Mesendoderm (in vitro differentiated cells): ENCODE measurements at regions not wholly inside any gene's neighbourhood (a gene's known extent, or its start where the extent isn't known, plus 50 kb on each side); places are given as distances from the start of the nearest gene placed in this dataset.

Experiments used
- DNase-seq: peaks from one replicate; pipeline ENCODE4 v3.0.0; 2013
- H2AK5ac ChIP-seq: 2 replicates; pipeline ENCODE4 v1.6.1; 2013; ENCODE audit warnings: low read length, inconsistent platforms
- H2BK120ac ChIP-seq: 2 replicates; pipeline ENCODE4 v1.6.1; 2013; ENCODE audit warnings: low read depth, mild to moderate bottlenecking, low read length, moderate library complexity, mixed read lengths
- H2BK15ac ChIP-seq: replicated peaks from 2 replicates; pipeline ENCODE4 v1.6.1; 2013; ENCODE audit warnings: low read depth, mild to moderate bottlenecking, moderate library complexity
- H2BK5ac ChIP-seq: 2 replicates; pipeline ENCODE4 v1.6.1; 2013; ENCODE audit warnings: low read length, inconsistent platforms
- H3K18ac ChIP-seq: 2 replicates; pipeline ENCODE4 v1.6.1; 2013; ENCODE audit warnings: mild to moderate bottlenecking, low read length, mixed read lengths
- H3K23ac ChIP-seq: one replicate; pipeline ENCODE4 v1.6.1; 2013; ENCODE audit warnings: low read length
- H3K27ac ChIP-seq: 2 replicates; pipeline ENCODE4 v1.5.1; 2013; ENCODE audit warnings: low read depth, mild to moderate bottlenecking, inconsistent platforms, low read length, moderate library complexity
- H3K27me3 ChIP-seq: 2 replicates; pipeline ENCODE4 v1.6.1; 2013; ENCODE audit warnings: low read length, control low read depth, mild to moderate bottlenecking, inconsistent platforms; ENCODE audit not compliant: insufficient read depth, poor library complexity
- H3K36me3 ChIP-seq: 2 replicates; pipeline ENCODE4 v1.6.1; 2013; ENCODE audit warnings: low read length, inconsistent platforms; ENCODE audit not compliant: control insufficient read depth, insufficient read depth
- H3K4ac ChIP-seq: one replicate; pipeline ENCODE4 v1.6.1; 2013; ENCODE audit warnings: low read depth, mild to moderate bottlenecking, low read length, moderate library complexity
- H3K4me1 ChIP-seq: 2 replicates; pipeline ENCODE4 v1.6.1; 2013; ENCODE audit warnings: low read depth, low read length, inconsistent platforms; ENCODE audit not compliant: control insufficient read depth
- H3K4me2 ChIP-seq: 2 replicates; pipeline ENCODE4 v1.6.1; 2013; ENCODE audit warnings: low read length
- H3K4me3 ChIP-seq: 2 replicates; pipeline ENCODE4 v1.5.1; 2013; ENCODE audit warnings: mild to moderate bottlenecking, low read length
- H3K56ac ChIP-seq: one replicate; pipeline ENCODE4 v1.6.1; 2013; ENCODE audit warnings: low read length
- H3K79me1 ChIP-seq: 2 replicates; pipeline ENCODE4 v1.6.1; 2013; ENCODE audit warnings: low read length, inconsistent platforms
- H3K79me2 ChIP-seq: 2 replicates; pipeline ENCODE4 v1.6.1; 2013; ENCODE audit warnings: mild to moderate bottlenecking, low read length; ENCODE audit not compliant: control insufficient read depth, insufficient read depth
- H3K9ac ChIP-seq: 2 replicates; pipeline ENCODE4 v1.6.1; 2013; ENCODE audit warnings: low read length, inconsistent platforms
- H4K5ac ChIP-seq: one replicate; pipeline ENCODE4 v1.6.1; 2013; ENCODE audit warnings: low read length
- H4K8ac ChIP-seq: one replicate; pipeline ENCODE4 v1.6.1; 2013; ENCODE audit warnings: low read depth, mild to moderate bottlenecking, control low read depth, low read length, moderate library complexity
- WGBS: extraction: QIAGEN DNeasy Blood & Tissue Kit; methylation state at CpG from one replicate; pipeline ENCODE4 v1.1.7; 2013; ENCODE audit warnings: low lambda C conversion rate, missing lambda C conversion rate; ENCODE audit not compliant: insufficient coverage; ENCODE audit errors: extremely low coverage; 5-methylcytosine and 5-hydroxymethylcytosine counted together

- Histone ChIP-seq H4K5ac (no peak overlapping the region), H2BK5ac (no peak overlapping the region), H2BK15ac (no peak overlapping the region), H3K79me1 (no peaks in the 10 kb centered on the region), H3K4ac (no peak overlapping the region), H2BK120ac (no peak overlapping the region), H3K27ac (no peak overlapping the region), H3K27me3 (no peaks in the 10 kb centered on the region), H3K56ac (no peak overlapping the region), H2AK5ac (no peak overlapping the region), H3K79me2 (no peaks in the 10 kb centered on the region), H3K9ac (no peak overlapping the region), H4K8ac (no peak overlapping the region), H3K23ac (no peak overlapping the region), H3K4me2 (no peak overlapping the region), H3K18ac (no peak overlapping the region), H3K4me1 (no peaks in the 10 kb centered on the region), H3K36me3 (no peaks in the 10 kb centered on the region), H3K4me3 (no peak overlapping the region)
- peak; percentile 28 for DNase-seq
- WGBS = no CpG with 5 or more reads among the region's 2 CpGs
Measured at GRCh38 chr4:74608151-74608949, 163.4 kb downstream of the AREG start.

- no peak overlapping the region for H2AK5ac ChIP-seq
- H3K27me3 ChIP-seq = no peaks in the 10 kb centered on the region
- DNase-seq = no peak
- no peak overlapping the region for H3K4me2 ChIP-seq
- no peak overlapping the region for H3K27ac ChIP-seq
- H4K8ac ChIP-seq = no peak overlapping the region
- no peak overlapping the region for H4K5ac ChIP-seq
- H2BK15ac ChIP-seq = no peak overlapping the region
- no peak overlapping the region for H3K4ac ChIP-seq
- no peak overlapping the region for H3K4me3 ChIP-seq
- no peak overlapping the region for H3K9ac ChIP-seq
- H2BK120ac ChIP-seq = no peak overlapping the region
- no peaks in the 10 kb centered on the region for H3K79me2 ChIP-seq
- no peak overlapping the region for H3K23ac ChIP-seq
- H3K4me1 ChIP-seq = no peaks in the 10 kb centered on the region
- H2BK5ac ChIP-seq = no peak overlapping the region
- no peaks in the 10 kb centered on the region for H3K36me3 ChIP-seq
- no peak overlapping the region for H3K18ac ChIP-seq
- no CpG with 5 or more reads among the region's 2 CpGs for WGBS
- H3K79me1 ChIP-seq = no peaks in the 10 kb centered on the region
- no peak overlapping the region for H3K56ac ChIP-seq
Measured at GRCh38 chr4:74610491-74610890, 165.6 kb downstream of the AREG start.

- no peak overlapping the region for H2BK120ac ChIP-seq
- WGBS = no CpG with 5 or more reads among the region's 2 CpGs
Measured at GRCh38 chr4:74612837-74613236, 167.9 kb downstream of the AREG start.

DNA sequence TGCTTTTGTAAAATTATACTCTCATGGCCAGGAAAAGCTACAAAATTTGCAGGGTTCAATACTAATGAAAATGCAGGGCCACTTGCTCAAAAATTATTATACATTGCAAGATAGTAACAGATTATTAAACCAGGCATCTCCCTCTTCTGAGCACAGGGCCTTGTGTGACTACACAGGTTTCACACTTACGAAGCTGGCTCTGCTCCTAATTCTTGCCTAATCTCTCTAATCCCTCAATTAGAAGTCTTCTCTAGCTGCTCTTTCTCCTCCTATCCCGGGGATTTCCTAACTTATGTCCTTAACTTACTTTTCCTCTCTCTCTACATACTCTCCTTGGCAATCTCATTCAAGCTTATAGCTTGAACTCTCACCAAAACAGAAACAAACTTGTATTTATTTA is 168.3 kb downstream of the AREG start:
- no peak overlapping the region for H2BK5ac ChIP-seq
- no peak overlapping the region for H4K8ac ChIP-seq
- H3K27ac ChIP-seq = no peak overlapping the region
- no peak overlapping the region for H3K23ac ChIP-seq
- no peak overlapping the region for H3K4me3 ChIP-seq
- H3K27me3 ChIP-seq = no peaks in the 10 kb centered on the region
- no peaks in the 10 kb centered on the region for H3K79me1 ChIP-seq
- no peak overlapping the region for H2BK15ac ChIP-seq
- no peak overlapping the region for H3K9ac ChIP-seq
- no peak overlapping the region for H3K4ac ChIP-seq
- H2AK5ac ChIP-seq = no peak overlapping the region
- H3K36me3 ChIP-seq = no peaks in the 10 kb centered on the region
- H3K4me1 ChIP-seq = no peaks in the 10 kb centered on the region
- no CpG with 5 or more reads among the region's 2 CpGs for WGBS
- no peak overlapping the region for H3K4me2 ChIP-seq
- DNase-seq = peak; percentile 10
- H3K18ac ChIP-seq = no peak overlapping the region
- H3K79me2 ChIP-seq = no peaks in the 10 kb centered on the region
- H2BK120ac ChIP-seq = no peak overlapping the region
- no peak overlapping the region for H4K5ac ChIP-seq
- no peak overlapping the region for H3K56ac ChIP-seq

More at GRCh38 chr4:74612837-74613236, 167.9 kb downstream of the AREG start:
- no peak overlapping the region for H2AK5ac ChIP-seq
- H3K4me2 ChIP-seq = no peak overlapping the region
- H3K18ac ChIP-seq = no peak overlapping the region
- no peak overlapping the region for H3K23ac ChIP-seq
- H3K56ac ChIP-seq = no peak overlapping the region
- H3K9ac ChIP-seq = no peak overlapping the region
- no peak overlapping the region for H4K5ac ChIP-seq
- H3K4me3 ChIP-seq = no peak overlapping the region
- H2BK5ac ChIP-seq = no peak overlapping the region
- DNase-seq = no peak
- H3K4me1 ChIP-seq = no peaks in the 10 kb centered on the region
- no peaks in the 10 kb centered on the region for H3K27me3 ChIP-seq
- H3K27ac ChIP-seq = no peak overlapping the region
- H3K4ac ChIP-seq = no peak overlapping the region
- H3K79me1 ChIP-seq = no peaks in the 10 kb centered on the region
- H2BK15ac ChIP-seq = no peak overlapping the region
- no peaks in the 10 kb centered on the region for H3K79me2 ChIP-seq
- no peak overlapping the region for H4K8ac ChIP-seq
- no peaks in the 10 kb centered on the region for H3K36me3 ChIP-seq

DNA sequence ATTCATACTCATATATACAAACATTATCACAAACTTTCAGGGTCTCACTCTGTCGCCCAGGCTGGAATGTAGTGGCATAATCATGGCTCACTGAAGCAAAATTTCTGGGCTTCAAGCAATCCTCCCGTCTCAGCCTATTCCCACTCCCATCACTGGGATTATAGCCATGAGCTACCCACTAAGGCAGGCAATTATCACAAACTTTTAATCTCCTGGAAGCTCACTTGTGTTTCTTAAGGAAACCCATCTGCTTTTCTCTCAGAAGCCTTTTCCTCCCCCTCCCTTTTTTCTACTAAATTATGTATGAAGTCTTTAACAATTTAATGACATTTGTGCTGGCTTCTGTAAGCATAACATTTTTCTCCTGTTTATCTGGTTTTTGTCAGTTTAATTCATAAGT is 170.5 kb downstream of the AREG start:
- H3K4ac ChIP-seq = no peak overlapping the region
- H2BK5ac ChIP-seq = no peak overlapping the region
- no peaks in the 10 kb centered on the region for H3K79me2 ChIP-seq
- no peak overlapping the region for H2BK120ac ChIP-seq
- no peaks in the 10 kb centered on the region for H3K79me1 ChIP-seq
- H3K27ac ChIP-seq = no peak overlapping the region
- no peak overlapping the region for H2BK15ac ChIP-seq
- no peak for DNase-seq
- H3K4me1 ChIP-seq = no peaks in the 10 kb centered on the region
- H3K27me3 ChIP-seq = no peaks in the 10 kb centered on the region
- no peak overlapping the region for H2AK5ac ChIP-seq
- H3K56ac ChIP-seq = no peak overlapping the region
- H3K18ac ChIP-seq = no peak overlapping the region
- H4K8ac ChIP-seq = no peak overlapping the region
- no peak overlapping the region for H4K5ac ChIP-seq
- H3K4me2 ChIP-seq = no peak overlapping the region
- no CpG with 5 or more reads among the region's 2 CpGs for WGBS
- H3K4me3 ChIP-seq = no peak overlapping the region
- no peaks in the 10 kb centered on the region for H3K36me3 ChIP-seq
- H3K9ac ChIP-seq = no peak overlapping the region
- H3K23ac ChIP-seq = no peak overlapping the region

DNA sequence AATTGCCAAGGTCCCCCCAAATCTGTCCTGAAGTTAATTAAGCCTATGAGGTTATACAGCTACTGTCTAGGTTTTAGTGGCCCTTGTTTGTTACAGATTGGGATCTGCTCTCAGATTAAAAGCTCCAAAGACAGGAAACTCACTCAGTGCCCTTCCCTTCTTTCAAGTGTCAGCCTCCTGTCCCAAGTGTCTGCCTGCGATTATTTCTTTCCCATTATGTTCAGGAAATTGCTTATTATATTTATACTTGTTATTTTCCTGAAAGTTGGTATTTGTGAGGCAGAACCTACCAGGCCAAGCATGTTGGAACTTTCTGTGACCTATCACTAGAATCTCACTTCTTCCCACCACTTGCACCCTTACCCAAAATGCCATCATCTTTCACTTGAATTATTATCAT is 173.2 kb downstream of the AREG start:
- H3K4me1 ChIP-seq = no peaks in the 10 kb centered on the region
- no peak overlapping the region for H3K56ac ChIP-seq
- H3K79me2 ChIP-seq = no peaks in the 10 kb centered on the region
- H3K9ac ChIP-seq = no peak overlapping the region
- no peak overlapping the region for H4K5ac ChIP-seq
- no peak overlapping the region for H3K27ac ChIP-seq
- H3K23ac ChIP-seq = no peak overlapping the region
- H3K4me2 ChIP-seq = no peak overlapping the region
- no peak overlapping the region for H2BK120ac ChIP-seq
- H3K27me3 ChIP-seq = no peaks in the 10 kb centered on the region
- no CpG with 5 or more reads among the region's 1 CpG for whole genome bisulfite sequencing
- no peak overlapping the region for H3K18ac ChIP-seq
- no peak overlapping the region for H2BK5ac ChIP-seq
- H4K8ac ChIP-seq = no peak overlapping the region
- no peak for DNase-seq
- no peak overlapping the region for H2AK5ac ChIP-seq
- no peak overlapping the region for H3K4ac ChIP-seq
- no peaks in the 10 kb centered on the region for H3K36me3 ChIP-seq
- no peak overlapping the region for H2BK15ac ChIP-seq
- H3K79me1 ChIP-seq = no peaks in the 10 kb centered on the region
- no peak overlapping the region for H3K4me3 ChIP-seq
